Dedifferentiated amniotic fluid mesenchymal stem cell (primary cell): ENCODE measurements at regions not wholly inside any gene's neighbourhood (a gene's known extent, or its start where the extent isn't known, plus 50 kb on each side); places are given as distances from the start of the nearest gene placed in this dataset.
"Not testable (repeated sequence)": the region's sequence is repeated elsewhere in the genome, so short reads cannot be mapped to it uniquely, and the experiment has no call there.

Experiments
- DNase-seq: peaks from one replicate; pipeline ENCODE4 v3.0.0-alpha.2; 2016; ENCODE audit errors: extremely low spot score

- DNase-seq, result no peak
Observed at GRCh38 chr5:82894716-82895115, 182.5 kb downstream of the TMEM167A start.

GRCh38 chr5:82889088-82889487 lies 188.1 kb downstream of the TMEM167A start:
- DNase-seq, result no peak

GRCh38 chr5:82886911-82887310 lies 190.3 kb downstream of the TMEM167A start:
- peak; percentile 48 for DNase-seq

GRCh38 chr5:82885627-82886389 lies 191.4 kb downstream of the TMEM167A start:
- DNase-seq, result no peak

GRCh38 chr5:82884821-82885471 lies 192.2 kb downstream of the TMEM167A start:
- no peak for DNase-seq

GRCh38 chr5:82882316-82882715 lies 194.9 kb downstream of the TMEM167A start:
- no peak for DNase-seq

- DNase-seq, result no peak
Observed at GRCh38 chr5:82881571-82882174, 195.5 kb downstream of the TMEM167A start.

GRCh38 chr5:82879089-82879488 lies 198.1 kb downstream of the TMEM167A start:
- DNase-seq, result no peak

- no peak for DNase-seq
Observed at GRCh38 chr5:82873452-82873851, 203.7 kb downstream of the TMEM167A start.

- DNase-seq, result not testable (repeated sequence)
Observed at GRCh38 chr5:82872321-82873288, 204.6 kb downstream of the TMEM167A start.

GRCh38 chr5:82865625-82866024 lies 211.6 kb downstream of the TMEM167A start:
- no peak for DNase-seq

GRCh38 chr5:82863266-82863665 lies 213.9 kb downstream of the TMEM167A start:
- DNase-seq, result no peak

- no peak for DNase-seq
Observed at GRCh38 chr5:82862711-82863110, 214.5 kb downstream of the TMEM167A start.

- no peak for DNase-seq
Observed at GRCh38 chr5:82862261-82862660, 214.9 kb downstream of the TMEM167A start.

GRCh38 chr5:82861701-82862100 lies 215.5 kb downstream of the TMEM167A start:
- DNase-seq, result peak; percentile 26

- DNase-seq, result no peak
Observed at GRCh38 chr5:82859451-82860140, 217.6 kb downstream of the TMEM167A start.

GRCh38 chr5:82858151-82859025 lies 218.8 kb downstream of the TMEM167A start:
- no peak for DNase-seq

- DNase-seq, result no peak
Observed at GRCh38 chr5:82855893-82856550, 221.2 kb downstream of the TMEM167A start.

GRCh38 chr5:82854956-82855355 lies 222.2 kb downstream of the TMEM167A start:
- no peak for DNase-seq

GRCh38 chr5:82851471-82851870 lies 225.7 kb downstream of the TMEM167A start:
- DNase-seq, result no peak
